ENCODE measurements at regions not wholly inside any gene's neighbourhood (a gene's known extent, or its start where the extent isn't known, plus 50 kb on each side); places are given as distances from the start of the nearest gene placed in this dataset.

GRCh38 chr4:126372634-126373033 is 1057.9 kb downstream of the FAT4 start:
- H3K27me3 ChIP-seq (ENCODE audit: control insufficient read depth in 1 of 2, insufficient read depth in 2 of 2, low read length in 2 of 2) = no peaks in the 10 kb centered on the region
- in situ Hi-C loops (cut with HindIII; ENCODE audit: extremely low pct_ligation_motif_present, low pct_unique_long_range_greater_than_20kb) = no loop called here
- H3K79me2 ChIP-seq (ENCODE audit: insufficient read depth, low read length) = no peaks in the 10 kb centered on the region
- ChIA-PET POLR2A (no interaction called here), CTCF (ENCODE audit: low intra/inter-chr PET ratio, low total read pairs) (no interaction called here)
- DNase-seq (ENCODE audit: low spot score) (no peak), FAIRE-seq (no peak), ATAC-seq (no peak)
- TF ChIP-seq ZSCAN12 (CRISPR knock-in tag; IDR thresholded peaks at IDR 0.05) = no peak
- TF ChIP-seq ZNF546 (CRISPR knock-in tag; conservative IDR thresholded peaks at IDR 0.05) = no peak
- no peak for TF ChIP-seq HCFC1 (IDR thresholded peaks at IDR 0.05; ENCODE audit: low read depth, low read length)
- no peak for TF ChIP-seq KDM2A (CRISPR knock-in tag; IDR thresholded peaks at IDR 0.05; ENCODE audit: borderline replicate concordance, low read depth)
- TF ChIP-seq ZNF253 (CRISPR knock-in tag; IDR thresholded peaks at IDR 0.05; ENCODE audit: borderline replicate concordance) = no peak
- no peak for TF ChIP-seq PCBP2 (optimal IDR thresholded peaks at IDR 0.05; ENCODE audit: low read depth, low read length, poor library complexity, severe bottlenecking)
- TF ChIP-seq, protein P1, sequence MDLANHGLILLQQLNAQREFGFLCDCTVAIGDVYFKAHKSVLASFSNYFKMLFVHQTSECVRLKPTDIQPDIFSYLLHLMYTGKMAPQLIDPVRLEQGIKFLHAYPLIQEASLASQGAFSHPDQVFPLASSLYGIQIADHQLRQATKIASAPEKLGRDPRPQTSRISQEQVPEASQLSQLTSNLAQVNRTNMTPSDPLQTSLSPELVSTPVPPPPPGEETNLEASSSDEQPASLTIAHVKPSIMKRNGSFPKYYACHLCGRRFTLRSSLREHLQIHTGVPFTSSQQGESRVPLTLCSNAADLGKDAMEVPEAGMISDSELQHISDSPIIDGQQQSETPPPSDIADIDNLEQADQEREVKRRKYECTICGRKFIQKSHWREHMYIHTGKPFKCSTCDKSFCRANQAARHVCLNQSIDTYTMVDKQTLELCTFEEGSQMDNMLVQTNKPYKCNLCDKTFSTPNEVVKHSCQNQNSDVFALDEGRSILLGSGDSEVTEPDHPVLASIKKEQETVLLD (CRISPR knock-in tag; IDR thresholded peaks at IDR 0.05; ENCODE audit: low read depth) = no peak
- TF ChIP-seq ZKSCAN5 (CRISPR knock-in tag; IDR thresholded peaks at IDR 0.05) = no peak
- TF ChIP-seq YEATS2 (CRISPR knock-in tag; IDR thresholded peaks at IDR 0.05; ENCODE audit: borderline replicate concordance) = no peak
- TF ChIP-seq ZNF672 (CRISPR knock-in tag; IDR thresholded peaks at IDR 0.05) = no peak
- no peak for TF ChIP-seq ZSCAN21 (CRISPR knock-in tag; IDR thresholded peaks at IDR 0.05; ENCODE audit: borderline replicate concordance)
- TF ChIP-seq, protein P2, sequence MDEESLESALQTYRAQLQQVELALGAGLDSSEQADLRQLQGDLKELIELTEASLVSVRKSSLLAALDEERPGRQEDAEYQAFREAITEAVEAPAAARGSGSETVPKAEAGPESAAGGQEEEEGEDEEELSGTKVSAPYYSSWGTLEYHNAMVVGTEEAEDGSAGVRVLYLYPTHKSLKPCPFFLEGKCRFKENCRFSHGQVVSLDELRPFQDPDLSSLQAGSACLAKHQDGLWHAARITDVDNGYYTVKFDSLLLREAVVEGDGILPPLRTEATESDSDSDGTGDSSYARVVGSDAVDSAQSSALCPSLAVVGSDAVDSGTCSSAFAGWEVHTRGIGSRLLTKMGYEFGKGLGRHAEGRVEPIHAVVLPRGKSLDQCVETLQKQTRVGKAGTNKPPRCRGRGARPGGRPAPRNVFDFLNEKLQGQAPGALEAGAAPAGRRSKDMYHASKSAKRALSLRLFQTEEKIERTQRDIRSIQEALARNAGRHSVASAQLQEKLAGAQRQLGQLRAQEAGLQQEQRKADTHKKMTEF (CRISPR knock-in tag; IDR thresholded peaks at IDR 0.05) = no peak
- TF ChIP-seq MIER3 (CRISPR knock-in tag; IDR thresholded peaks at IDR 0.05; ENCODE audit: borderline replicate concordance) = no peak
- TF ChIP-seq FLYWCH1 (CRISPR knock-in tag; IDR thresholded peaks at IDR 0.05) = no peak
- TF ChIP-seq EHMT2 (IDR thresholded peaks at IDR 0.05; ENCODE audit: borderline replicate concordance, low read depth, low read length) = no peak
- no peak for TF ChIP-seq SNAPC4 (CRISPR knock-in tag; IDR thresholded peaks at IDR 0.05)
- no peak for TF ChIP-seq ELF3 (CRISPR knock-in tag; IDR thresholded peaks at IDR 0.05)
- no peak overlapping the region for H3K9ac ChIP-seq (ENCODE audit: insufficient read depth, low read depth, low read length)
- no peak overlapping the region for H3K4me2 ChIP-seq (ENCODE audit: low read depth, low read length)
- no TSS peak for BruUV-seq (replicated peaks)
- H2AFZ ChIP-seq (ENCODE audit: low read length) = no peak overlapping the region
- intact Hi-C loops (cut with micrococcal nuclease; ENCODE audit: unreplicated experiment) = no loop called here
- WGBS (ENCODE audit: low lambda C conversion rate) = 2% methylated on average over 2 of the region's 2 CpGs
- H3K9me3 ChIP-seq (ENCODE audit: low read length) = no peaks in the 10 kb centered on the region
- H4K20me1 ChIP-seq (ENCODE audit: insufficient read depth, low read length) = no peaks in the 10 kb centered on the region
- H3K36me3 ChIP-seq (replicated peaks in 1 of 2; ENCODE audit: control insufficient read depth in 1 of 2, insufficient read depth in 2 of 2, low read length in 2 of 2) = no peaks in the 10 kb centered on the region
- H3K4me1 ChIP-seq (ENCODE audit: insufficient read depth, low read length) = no peaks in the 10 kb centered on the region
- H3K27ac ChIP-seq (ENCODE audit: extremely low read length, insufficient read depth, low read length) = no peak overlapping the region
- H3K4me3 ChIP-seq (replicated peaks in 1 of 3; ENCODE audit: insufficient read depth in 1 of 3, low read depth in 2 of 3, low read length in 3 of 3) = no peak overlapping the region
